KMS-11 (cell line): ENCODE measurements at regions not wholly inside any gene's neighbourhood (a gene's known extent, or its start where the extent isn't known, plus 50 kb on each side); places are given as distances from the start of the nearest gene placed in this dataset.

Source experiments
- H2AFZ ChIP-seq: fragments of 200-600 bp; sonication (generic); 2 replicates; pipeline ENCODE4 v1.6.1; 2016; ENCODE audit warnings: antibody characterized with exemption, mixed run types, low read depth
- H3K27ac ChIP-seq: fragments of 200-600 bp; sonication (generic); 2 replicates; pipeline ENCODE4 v1.6.1; 2016; ENCODE audit warnings: mild to moderate bottlenecking, mixed run types
- H3K27me3 ChIP-seq: fragments of 200-600 bp; sonication (generic); 2 replicates; pipeline ENCODE4 v1.6.1; 2017; ENCODE audit warnings: mild to moderate bottlenecking, low read depth, mixed run types, moderate library complexity; ENCODE audit not compliant: insufficient read depth
- H3K36me3 ChIP-seq: fragments of 200-600 bp; sonication (generic); 2 replicates; pipeline ENCODE4 v1.6.1; 2017; ENCODE audit warnings: mild to moderate bottlenecking, mixed run types; ENCODE audit not compliant: insufficient read depth
- H3K4me1 ChIP-seq: fragments of 200-600 bp; sonication (generic); 2 replicates; pipeline ENCODE4 v1.6.1; 2016; ENCODE audit warnings: mild to moderate bottlenecking, low read depth, mixed run types; ENCODE audit not compliant: poor library complexity, severe bottlenecking
- H3K4me2 ChIP-seq: fragments of 200-600 bp; sonication (generic); 2 replicates; pipeline ENCODE4 v1.7.0; 2016; ENCODE audit warnings: mild to moderate bottlenecking, mixed run types
- H3K4me3 ChIP-seq: fragments of 200-600 bp; sonication (generic); IDR thresholded peaks from 2 replicates; pipeline ENCODE4 v1.6.1; 2017; ENCODE audit warnings: low read depth, low read length, mixed read lengths; ENCODE audit not compliant: insufficient read depth
- H3K79me2 ChIP-seq: fragments of 200-600 bp; sonication (generic); 2 replicates; pipeline ENCODE4 v1.6.1; 2016; ENCODE audit warnings: low read depth, mixed run types; ENCODE audit not compliant: insufficient read depth
- H3K9ac ChIP-seq: fragments of 200-600 bp; sonication (generic); 2 replicates; pipeline ENCODE4 v1.6.1; 2016; ENCODE audit warnings: mild to moderate bottlenecking, mixed run types
- H4K20me1 ChIP-seq: fragments of 200-600 bp; sonication (generic); 2 replicates; pipeline ENCODE4 v1.6.1; 2016; ENCODE audit warnings: mild to moderate bottlenecking, mixed run types; ENCODE audit not compliant: insufficient read depth
- CTCF ChIP-seq: fragments of 200-600 bp; sonication (generic); conservative IDR thresholded peaks from 2 replicates; pipeline ENCODE4 v1.6.1; 2017; ENCODE audit warnings: low read depth, mild to moderate bottlenecking, antibody characterized with exemption, low read length, moderate library complexity, mixed read lengths

GRCh38 chr4:115629270-115629669, 515.9 kb upstream of the NDST4 start:
- no peak overlapping the region for H3K4me2 ChIP-seq
- no peak overlapping the region for H3K4me3 ChIP-seq
- H3K27ac ChIP-seq, result no peak overlapping the region
- H2AFZ ChIP-seq, result no peak overlapping the region
- H3K36me3 ChIP-seq, result no peaks in the 10 kb centered on the region
- no peaks in the 10 kb centered on the region for H3K4me1 ChIP-seq
- no peak overlapping the region for H3K9ac ChIP-seq
- H3K27me3 ChIP-seq, result no peaks in the 10 kb centered on the region
- H4K20me1 ChIP-seq, result no peaks in the 10 kb centered on the region
- no peaks in the 10 kb centered on the region for H3K79me2 ChIP-seq
- TF ChIP-seq CTCF, result no peak

- no peak overlapping the region for H3K27ac ChIP-seq
- no peaks in the 10 kb centered on the region for H4K20me1 ChIP-seq
- no peak overlapping the region for H2AFZ ChIP-seq
These were observed 496.2 kb upstream of the NDST4 start for GRCh38 chr4:115609631-115610030.

GRCh38 chr4:115607311-115607710, 493.9 kb upstream of the NDST4 start:
- Histone ChIP-seq H3K4me2 (no peak overlapping the region), H3K27ac (no peak overlapping the region), H4K20me1 (no peaks in the 10 kb centered on the region), H2AFZ (no peak overlapping the region), H3K36me3 (no peaks in the 10 kb centered on the region), H3K4me3 (no peak overlapping the region), H3K9ac (no peak overlapping the region), H3K4me1 (no peaks in the 10 kb centered on the region), H3K79me2 (no peaks in the 10 kb centered on the region), H3K27me3 (no peaks in the 10 kb centered on the region)
- TF ChIP-seq CTCF, result no peak

More at GRCh38 chr4:115609631-115610030, 496.2 kb upstream of the NDST4 start:
- H3K4me1 ChIP-seq, result no peaks in the 10 kb centered on the region
- no peaks in the 10 kb centered on the region for H3K36me3 ChIP-seq
- no peaks in the 10 kb centered on the region for H3K27me3 ChIP-seq
- no peak overlapping the region for H3K9ac ChIP-seq
- H3K79me2 ChIP-seq, result no peaks in the 10 kb centered on the region
- H3K4me3 ChIP-seq, result no peak overlapping the region
- TF ChIP-seq CTCF, result no peak
- no peak overlapping the region for H3K4me2 ChIP-seq

GRCh38 chr4:115596265-115597001, 483.0 kb upstream of the NDST4 start:
- Histone ChIP-seq H3K27ac (no peak overlapping the region), H3K9ac (no peak overlapping the region), H3K36me3 (no peaks in the 10 kb centered on the region), H2AFZ (no peak overlapping the region), H3K27me3 (no peaks in the 10 kb centered on the region), H4K20me1 (no peaks in the 10 kb centered on the region), H3K79me2 (no peaks in the 10 kb centered on the region), H3K4me3 (no peak overlapping the region), H3K4me1 (no peaks in the 10 kb centered on the region), H3K4me2 (no peak overlapping the region)
- no peak for TF ChIP-seq CTCF
